ENCODE measurements at regions not wholly inside any gene's neighbourhood (a gene's known extent, or its start where the extent isn't known, plus 50 kb on each side); places are given as distances from the start of the nearest gene placed in this dataset.

DNA sequence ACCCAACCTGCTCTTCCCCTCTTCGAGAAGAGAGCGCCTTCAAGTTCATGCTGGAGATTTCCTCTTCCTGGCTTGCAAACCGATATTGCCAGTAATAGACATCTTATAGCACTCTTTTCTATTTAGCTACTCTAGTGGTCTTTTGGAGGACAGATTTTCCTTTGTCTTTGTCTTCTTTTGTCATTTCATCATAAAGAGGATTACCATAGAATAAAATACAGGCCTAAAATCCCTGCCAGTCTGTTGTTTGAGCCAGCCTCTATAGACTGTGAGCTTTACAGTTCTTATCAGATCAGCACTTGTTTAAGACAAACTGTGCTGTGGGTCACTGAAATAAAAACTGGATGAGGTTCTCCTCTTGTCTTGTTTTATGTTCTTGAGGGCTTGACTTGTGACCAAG is 802.8 kb downstream of the NR2F1-AS1 start:
- TF ChIP-seq NFIC (IDR thresholded peaks at IDR 0.05) = no peak
- TF ChIP-seq, protein P1, sequence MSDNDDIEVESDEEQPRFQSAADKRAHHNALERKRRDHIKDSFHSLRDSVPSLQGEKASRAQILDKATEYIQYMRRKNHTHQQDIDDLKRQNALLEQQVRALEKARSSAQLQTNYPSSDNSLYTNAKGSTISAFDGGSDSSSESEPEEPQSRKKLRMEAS (IDR thresholded peaks at IDR 0.05) = no peak
- TF ChIP-seq TEAD4 (IDR thresholded peaks at IDR 0.05) = no peak
- TF ChIP-seq ZBTB7A (IDR thresholded peaks at IDR 0.05; ENCODE audit: low read depth) = no peak
- no peak for TF ChIP-seq EP300 (IDR thresholded peaks at IDR 0.05; ENCODE audit: borderline replicate concordance)
- no peak for TF ChIP-seq CREB1 (IDR thresholded peaks at IDR 0.05; ENCODE audit: low read depth)
